Astrocyte of the spinal cord (primary cell): ENCODE measurements at regions not wholly inside any gene's neighbourhood (a gene's known extent, or its start where the extent isn't known, plus 50 kb on each side); places are given as distances from the start of the nearest gene placed in this dataset.
A peak's percentile ranks its signal among the peaks of the same experiment; 100 is the strongest.

ENCODE experiments used
- DNase-seq: peaks from one replicate; pipeline ENCODE4 v3.0.0; 2011; ENCODE audit warnings: low read depth, low spot score
- H3K4me3 ChIP-seq: 2 replicates; pipeline ENCODE4 v1.5.1; 2011; ENCODE audit warnings: low read depth, mild to moderate bottlenecking, low read length, moderate library complexity
- in situ Hi-C: cut with HindIII; loops from 2 replicates; pipeline ENCODE4 v1.10.0; 2017; ENCODE audit warnings: low sequenced_read_pairs
- TF ChIP-seq, protein P1 (sequence below): IDR thresholded peaks from 2 replicates; pipeline ENCODE4 v1.5.1; 2012; ENCODE audit warnings: low read depth, mild to moderate bottlenecking, low read length, inconsistent platforms

DNA sequence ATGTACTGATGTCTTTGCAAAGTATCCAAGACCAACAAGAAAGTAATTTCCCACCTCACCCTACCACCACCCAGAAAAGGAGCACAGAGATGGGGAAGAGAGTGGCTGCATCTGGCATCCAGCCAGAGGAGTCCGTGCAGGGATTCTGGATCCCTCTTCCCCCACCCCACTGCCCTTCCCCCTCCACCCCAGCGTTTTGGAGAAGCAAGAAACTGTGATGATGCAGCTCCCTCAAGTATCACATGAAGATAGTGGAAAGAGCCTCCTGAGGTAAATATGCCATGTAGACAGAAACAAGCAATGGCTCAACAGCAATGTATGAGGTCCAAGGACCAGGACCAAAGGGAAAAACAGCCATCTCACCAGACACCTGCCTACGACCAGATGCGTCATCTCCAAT lies 153.8 kb downstream of the DEPDC1B start:
- in situ Hi-C loops = no loop called here
- H3K4me3 ChIP-seq = no peak overlapping the region
- TF ChIP-seq, protein P1, sequence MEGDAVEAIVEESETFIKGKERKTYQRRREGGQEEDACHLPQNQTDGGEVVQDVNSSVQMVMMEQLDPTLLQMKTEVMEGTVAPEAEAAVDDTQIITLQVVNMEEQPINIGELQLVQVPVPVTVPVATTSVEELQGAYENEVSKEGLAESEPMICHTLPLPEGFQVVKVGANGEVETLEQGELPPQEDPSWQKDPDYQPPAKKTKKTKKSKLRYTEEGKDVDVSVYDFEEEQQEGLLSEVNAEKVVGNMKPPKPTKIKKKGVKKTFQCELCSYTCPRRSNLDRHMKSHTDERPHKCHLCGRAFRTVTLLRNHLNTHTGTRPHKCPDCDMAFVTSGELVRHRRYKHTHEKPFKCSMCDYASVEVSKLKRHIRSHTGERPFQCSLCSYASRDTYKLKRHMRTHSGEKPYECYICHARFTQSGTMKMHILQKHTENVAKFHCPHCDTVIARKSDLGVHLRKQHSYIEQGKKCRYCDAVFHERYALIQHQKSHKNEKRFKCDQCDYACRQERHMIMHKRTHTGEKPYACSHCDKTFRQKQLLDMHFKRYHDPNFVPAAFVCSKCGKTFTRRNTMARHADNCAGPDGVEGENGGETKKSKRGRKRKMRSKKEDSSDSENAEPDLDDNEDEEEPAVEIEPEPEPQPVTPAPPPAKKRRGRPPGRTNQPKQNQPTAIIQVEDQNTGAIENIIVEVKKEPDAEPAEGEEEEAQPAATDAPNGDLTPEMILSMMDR = no peak
- DNase-seq = no peak

DNA sequence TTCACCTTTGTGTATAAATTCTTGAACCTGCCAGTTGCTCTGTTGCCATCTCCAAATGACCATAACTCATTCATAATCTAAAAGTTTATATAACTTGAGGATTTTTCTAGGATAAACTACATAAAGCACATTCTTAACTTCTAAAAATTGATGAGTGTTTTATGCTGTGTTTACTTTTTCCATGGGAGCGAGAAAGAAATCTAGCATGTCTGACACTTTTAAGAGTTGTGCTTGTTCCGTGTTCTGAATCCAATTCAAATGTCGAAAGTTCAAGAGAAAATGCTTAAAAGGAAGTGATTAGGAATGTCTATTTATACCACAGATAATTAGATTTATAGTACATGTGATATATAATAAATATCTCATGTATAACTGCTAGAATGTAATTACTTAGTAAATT lies 154.4 kb downstream of the DEPDC1B start:
- no peak overlapping the region for H3K4me3 ChIP-seq
- no peak for DNase-seq
- TF ChIP-seq, protein P1 = no peak
- in situ Hi-C loops = no loop called here

DNA sequence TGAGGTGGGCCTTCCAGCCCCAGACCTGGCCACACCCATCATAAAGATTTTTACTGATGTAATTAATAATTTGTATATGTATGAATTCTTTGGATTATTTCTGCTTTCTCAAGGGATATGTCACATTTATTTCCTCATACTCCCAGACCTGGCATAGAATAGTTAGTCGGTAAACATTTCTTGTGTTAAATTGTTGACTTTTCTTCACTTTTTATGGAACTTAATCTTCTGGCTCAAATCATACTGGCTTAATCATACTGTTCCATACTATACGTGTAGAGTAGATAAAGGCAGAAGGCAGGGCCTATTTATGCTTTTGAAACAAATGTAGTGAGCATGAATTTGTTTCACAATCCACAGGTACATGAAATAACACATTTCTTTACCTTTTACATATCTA lies 155.8 kb downstream of the DEPDC1B start:
- DNase-seq = no peak
- H3K4me3 ChIP-seq = no peak overlapping the region
- in situ Hi-C loops = no loop called here
- TF ChIP-seq, protein P1 = no peak

DNA sequence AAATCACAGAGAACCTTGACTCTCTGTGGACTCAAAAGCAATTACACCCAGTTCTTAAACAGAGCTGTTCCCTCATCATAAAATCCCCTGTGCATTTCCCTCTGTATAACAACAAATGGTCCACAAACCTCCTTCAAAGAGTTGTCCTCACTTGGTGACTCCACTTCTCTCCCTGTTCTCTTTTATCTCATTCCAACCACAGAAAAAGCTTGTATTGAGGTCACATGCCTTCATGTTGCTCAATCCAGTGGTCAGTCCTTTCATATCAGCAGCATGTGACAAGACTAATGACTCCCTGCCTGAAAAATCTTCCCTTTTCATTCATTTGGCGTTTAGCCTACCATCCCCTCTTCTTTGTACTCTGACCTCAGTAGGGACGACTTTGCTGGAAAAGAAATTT lies 158.0 kb downstream of the DEPDC1B start:
- TF ChIP-seq, protein P1 = no peak
- in situ Hi-C loops = no loop called here
- DNase-seq = peak; percentile 73
- no peak overlapping the region for H3K4me3 ChIP-seq

DNA sequence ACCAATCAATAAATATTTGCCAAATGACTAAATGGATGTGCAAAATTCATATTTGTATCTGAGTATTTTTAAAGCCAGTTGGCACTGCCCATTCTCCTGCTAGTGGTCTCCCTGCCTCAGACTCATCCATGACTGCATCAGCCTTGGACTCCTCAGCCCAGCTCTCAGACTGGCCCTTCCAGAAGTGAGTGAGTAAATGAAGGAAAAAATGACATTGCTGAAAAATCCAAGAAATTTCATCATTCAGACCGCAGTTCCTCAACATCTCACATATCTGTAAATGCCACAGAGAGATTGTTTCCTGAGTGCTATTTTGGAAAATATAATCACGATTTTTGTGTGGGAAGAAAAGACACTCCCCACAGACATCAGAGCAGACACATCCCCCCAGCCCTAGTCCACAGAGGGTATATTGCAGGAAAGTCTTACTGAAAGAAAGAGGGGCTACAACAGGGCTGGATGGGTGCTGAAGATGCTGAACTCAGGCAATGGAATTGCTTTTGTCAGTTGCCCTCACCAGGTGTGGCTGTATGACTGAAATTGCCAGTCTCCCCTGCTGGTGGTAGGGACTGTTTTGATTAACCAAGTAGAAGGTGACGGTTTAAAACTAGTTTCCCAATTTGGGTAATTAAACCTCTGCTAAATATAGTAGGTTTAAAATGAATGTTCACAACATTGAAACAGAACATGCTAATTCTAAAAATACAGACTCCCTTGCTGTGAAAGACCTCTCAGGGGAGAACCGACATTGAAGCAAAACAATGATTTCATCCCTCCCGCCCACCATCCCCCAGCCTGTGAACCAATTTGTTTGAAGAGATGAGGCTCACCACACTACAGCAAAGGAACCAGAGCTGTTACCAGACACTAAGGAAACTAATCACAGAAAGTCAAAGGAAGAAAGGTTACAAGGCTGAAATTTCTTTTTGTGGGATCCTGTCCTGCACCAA lies 158.8 kb downstream of the DEPDC1B start:
- TF ChIP-seq, protein P1 = no peak
- in situ Hi-C loops = no loop called here
- no peak overlapping the region for H3K4me3 ChIP-seq
- peak; percentile 84 for DNase-seq

DNA sequence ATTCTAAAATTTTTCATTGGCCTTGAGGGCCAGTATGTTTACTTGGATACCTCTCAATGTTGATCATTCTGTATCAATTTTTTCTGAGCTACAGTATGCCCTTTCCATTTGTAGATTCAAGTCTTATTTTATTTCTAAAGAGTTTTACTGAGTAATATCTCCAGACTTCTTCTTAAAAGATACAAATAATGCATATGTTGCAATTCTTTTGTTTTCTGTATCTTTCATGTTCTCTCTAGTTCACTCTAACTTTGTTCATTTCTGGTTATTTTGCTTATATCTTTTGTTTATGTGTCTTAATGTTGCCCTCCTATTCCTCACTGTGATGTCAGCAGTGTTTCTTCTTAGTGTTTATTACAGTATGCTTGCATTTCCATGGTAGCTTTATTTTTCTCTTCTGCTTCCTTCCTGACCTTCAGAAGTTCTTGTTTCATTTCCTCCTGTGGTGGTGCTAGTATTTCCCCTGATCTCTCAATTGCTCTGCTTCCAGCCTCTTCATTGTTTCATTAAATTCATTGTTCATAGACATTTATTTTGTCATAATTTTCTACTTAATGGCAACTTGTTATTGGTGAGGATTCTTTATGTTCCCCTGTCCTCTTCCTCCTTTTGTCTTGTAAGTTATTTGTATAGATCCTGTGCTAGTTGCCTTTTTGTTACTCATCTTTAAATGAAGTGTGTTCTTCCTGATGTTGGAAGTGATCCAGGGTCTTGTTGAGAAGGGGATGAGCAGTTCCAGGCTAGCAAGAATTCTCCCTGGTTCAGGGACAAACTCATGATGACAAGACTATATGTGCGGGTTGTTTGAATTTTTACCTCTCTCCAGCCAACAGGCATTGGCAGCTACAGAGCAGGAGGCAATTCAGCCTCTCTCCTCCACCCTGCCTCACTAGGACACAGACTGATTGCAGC lies 160.8 kb downstream of the DEPDC1B start:
- H3K4me3 ChIP-seq = no peak overlapping the region
- peak; percentile 46 for DNase-seq
- in situ Hi-C loops = no loop called here
- TF ChIP-seq, protein P1 = no peak
